PFSK-1 (cell line): ENCODE measurements at regions not wholly inside any gene's neighbourhood (a gene's known extent, or its start where the extent isn't known, plus 50 kb on each side); places are given as distances from the start of the nearest gene placed in this dataset.

Source experiments
- FOXP2 ChIP-seq: optimal IDR thresholded peaks from 2 replicates; pipeline ENCODE3; 2011; ENCODE audit warnings: borderline replicate concordance, control low read depth, inconsistent platforms; ENCODE audit not compliant: insufficient read depth; ENCODE audit errors: extremely low read length, extremely low read depth
- POLR2AphosphoS5 ChIP-seq: IDR thresholded peaks from 2 replicates; pipeline ENCODE4 v1.6.1; 2012; ENCODE audit warnings: low read depth, mild to moderate bottlenecking, control low read depth, low read length, moderate library complexity
- TF ChIP-seq, protein P1 (sequence below), 2 experiments: IDR thresholded peaks; 2 replicates each; pipeline versions ENCODE4 v1.6.1 to v1.8.0; 2011 to 2012; ENCODE audit warnings: low read depth in 2 of 2, low read length in 2 of 2, control low read depth in 1 of 2, inconsistent platforms in 1 of 2, mild to moderate bottlenecking in 1 of 2, moderate library complexity in 1 of 2; ENCODE audit not compliant: insufficient read depth in 1 of 2

DNA sequence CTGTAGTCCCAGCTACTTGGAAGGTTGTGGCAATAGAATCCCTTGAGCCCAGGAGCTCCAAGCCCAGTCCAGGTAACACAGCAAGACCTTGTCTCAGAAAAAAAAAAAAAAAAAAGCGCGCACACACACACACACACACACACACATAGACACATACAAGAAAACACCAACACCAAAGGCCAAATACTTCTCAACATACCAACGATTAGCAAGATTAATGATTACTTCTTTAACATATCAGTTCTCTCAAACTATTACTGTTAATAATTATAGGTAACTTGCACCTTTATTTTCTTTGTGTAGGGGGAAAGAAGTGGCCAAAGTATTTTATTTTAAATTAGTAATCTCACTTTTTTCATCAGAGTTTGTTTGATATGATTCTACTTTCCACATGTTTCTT, 289.5 kb upstream of the ADGRL2 start:
- no peak for TF ChIP-seq FOXP2
- TF ChIP-seq POLR2AphosphoS5 = no peak
- TF ChIP-seq, protein P1, sequence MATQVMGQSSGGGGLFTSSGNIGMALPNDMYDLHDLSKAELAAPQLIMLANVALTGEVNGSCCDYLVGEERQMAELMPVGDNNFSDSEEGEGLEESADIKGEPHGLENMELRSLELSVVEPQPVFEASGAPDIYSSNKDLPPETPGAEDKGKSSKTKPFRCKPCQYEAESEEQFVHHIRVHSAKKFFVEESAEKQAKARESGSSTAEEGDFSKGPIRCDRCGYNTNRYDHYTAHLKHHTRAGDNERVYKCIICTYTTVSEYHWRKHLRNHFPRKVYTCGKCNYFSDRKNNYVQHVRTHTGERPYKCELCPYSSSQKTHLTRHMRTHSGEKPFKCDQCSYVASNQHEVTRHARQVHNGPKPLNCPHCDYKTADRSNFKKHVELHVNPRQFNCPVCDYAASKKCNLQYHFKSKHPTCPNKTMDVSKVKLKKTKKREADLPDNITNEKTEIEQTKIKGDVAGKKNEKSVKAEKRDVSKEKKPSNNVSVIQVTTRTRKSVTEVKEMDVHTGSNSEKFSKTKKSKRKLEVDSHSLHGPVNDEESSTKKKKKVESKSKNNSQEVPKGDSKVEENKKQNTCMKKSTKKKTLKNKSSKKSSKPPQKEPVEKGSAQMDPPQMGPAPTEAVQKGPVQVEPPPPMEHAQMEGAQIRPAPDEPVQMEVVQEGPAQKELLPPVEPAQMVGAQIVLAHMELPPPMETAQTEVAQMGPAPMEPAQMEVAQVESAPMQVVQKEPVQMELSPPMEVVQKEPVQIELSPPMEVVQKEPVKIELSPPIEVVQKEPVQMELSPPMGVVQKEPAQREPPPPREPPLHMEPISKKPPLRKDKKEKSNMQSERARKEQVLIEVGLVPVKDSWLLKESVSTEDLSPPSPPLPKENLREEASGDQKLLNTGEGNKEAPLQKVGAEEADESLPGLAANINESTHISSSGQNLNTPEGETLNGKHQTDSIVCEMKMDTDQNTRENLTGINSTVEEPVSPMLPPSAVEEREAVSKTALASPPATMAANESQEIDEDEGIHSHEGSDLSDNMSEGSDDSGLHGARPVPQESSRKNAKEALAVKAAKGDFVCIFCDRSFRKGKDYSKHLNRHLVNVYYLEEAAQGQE (IDR thresholded peaks at IDR 0.05; ENCODE audit: insufficient read depth in 1 of 2, low read depth in 2 of 2, low read length in 2 of 2) = no peak
